Esophagus squamous epithelium (tissue), 5 donors: ENCODE measurements at regions not wholly inside any gene's neighbourhood (a gene's known extent, or its start where the extent isn't known, plus 50 kb on each side); places are given as distances from the start of the nearest gene placed in this dataset.

Source experiments
- DNase-seq: peaks from one replicate; lab custom pipeline; 2025; lab: John Stamatoyannopoulos, UW
- H3K27ac ChIP-seq, 4 donors: fragments of 200-600 bp; sonication (generic); one replicate each; pipeline ENCODE4 v1.5.1; 2016 to 2019; ENCODE audit warnings: mild to moderate bottlenecking in 1 of 4
- H3K27me3 ChIP-seq, 4 donors: fragments of 200-600 bp; sonication (generic); 1 replicate in 3 of 4; 2 replicates in 1 of 4; pipeline versions ENCODE4 v1.5.1 to v1.6.0; 2017 to 2021; ENCODE audit warnings: antibody characterized with exemption in 1 of 4
- H3K36me3 ChIP-seq, 3 donors: fragments of 200-600 bp; sonication (generic); one replicate each; pipeline ENCODE4 v1.5.1; 2016 to 2019
- H3K4me1 ChIP-seq, 3 donors: fragments of 200-600 bp; sonication (generic); one replicate each; pipeline ENCODE4 v1.5.1; 2017 to 2019
- H3K4me3 ChIP-seq, 4 donors: fragments of 200-600 bp; sonication (generic); 1 replicate in 3 of 4; 2 replicates in 1 of 4; pipeline ENCODE4 v1.5.1; 2016 to 2019; ENCODE audit warnings: mild to moderate bottlenecking in 2 of 4, moderate library complexity in 1 of 4
- H3K9me3 ChIP-seq, 3 donors: fragments of 200-600 bp; sonication (generic); one replicate each; pipeline ENCODE4 v1.5.1; 2016 to 2019
- POLR2A ChIP-seq, 4 donors: fragments of 450-650 bp; IDR thresholded peaks; one replicate each; pipeline ENCODE4 v1.6.1; 2017; ENCODE audit warnings: antibody characterized with exemption in 4 of 4, mild to moderate bottlenecking in 4 of 4, moderate library complexity in 3 of 4
- WGBS, 2 donors: methylation state at CpG; one replicate each; pipeline ENCODE4 v1.1.5; 2018; 5-methylcytosine and 5-hydroxymethylcytosine counted together
- intact Hi-C: fragments of 100-400 bp; cut with DNase I; formaldehyde crosslinking; loops from one replicate; pipeline ENCODE4 v1.15.0; 2022
- TF ChIP-seq, protein P1 (sequence below), 6 experiments: fragments of 450-650 bp in 4 of 6; fragments of 200-600 bp in 2 of 6; sonication (generic) in 2 of 6; IDR thresholded peaks; one replicate each; pipeline ENCODE4 v1.5.1; 2016 to 2019; ENCODE audit warnings: antibody characterized with exemption in 6 of 6, mild to moderate bottlenecking in 4 of 6, moderate library complexity in 4 of 6
- donor health status: DM: yes; HTN: yes; CAD: no.

- WGBS, 2 donors = 68 to 84% methylated on average over 3 of the region's 3 CpGs
Observed at GRCh38 chr16:72609933-72610332, 438.0 kb upstream of the PMFBP1 start.

DNA sequence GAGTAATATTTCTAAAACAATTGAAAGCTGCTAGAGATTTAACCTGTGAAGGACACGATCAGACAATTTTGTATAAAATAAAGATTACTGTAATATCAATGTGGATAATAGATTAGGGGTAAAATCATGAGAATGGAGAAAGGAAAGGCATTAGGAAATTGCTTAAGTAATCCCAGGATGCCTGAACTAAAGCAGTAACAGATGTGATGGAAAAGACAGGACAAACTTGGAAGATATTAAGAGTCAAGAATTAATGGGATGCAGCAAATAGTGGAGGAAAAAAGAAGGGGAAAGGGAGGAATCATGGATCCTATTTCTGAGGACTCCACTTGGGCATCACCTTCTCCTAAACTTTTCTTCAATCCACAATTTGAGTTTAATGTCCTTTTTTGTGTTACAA is 437.1 kb upstream of the PMFBP1 start:
- WGBS, 2 donors = 72 to 81% methylated on average over 1 of the region's 1 CpG

More at GRCh38 chr16:72609933-72610332, 438.0 kb upstream of the PMFBP1 start:
- no peaks in the 10 kb centered on the region for H3K9me3 ChIP-seq
- no peak for TF ChIP-seq POLR2A (IDR thresholded peaks at IDR 0.05)
- TF ChIP-seq, protein P1, sequence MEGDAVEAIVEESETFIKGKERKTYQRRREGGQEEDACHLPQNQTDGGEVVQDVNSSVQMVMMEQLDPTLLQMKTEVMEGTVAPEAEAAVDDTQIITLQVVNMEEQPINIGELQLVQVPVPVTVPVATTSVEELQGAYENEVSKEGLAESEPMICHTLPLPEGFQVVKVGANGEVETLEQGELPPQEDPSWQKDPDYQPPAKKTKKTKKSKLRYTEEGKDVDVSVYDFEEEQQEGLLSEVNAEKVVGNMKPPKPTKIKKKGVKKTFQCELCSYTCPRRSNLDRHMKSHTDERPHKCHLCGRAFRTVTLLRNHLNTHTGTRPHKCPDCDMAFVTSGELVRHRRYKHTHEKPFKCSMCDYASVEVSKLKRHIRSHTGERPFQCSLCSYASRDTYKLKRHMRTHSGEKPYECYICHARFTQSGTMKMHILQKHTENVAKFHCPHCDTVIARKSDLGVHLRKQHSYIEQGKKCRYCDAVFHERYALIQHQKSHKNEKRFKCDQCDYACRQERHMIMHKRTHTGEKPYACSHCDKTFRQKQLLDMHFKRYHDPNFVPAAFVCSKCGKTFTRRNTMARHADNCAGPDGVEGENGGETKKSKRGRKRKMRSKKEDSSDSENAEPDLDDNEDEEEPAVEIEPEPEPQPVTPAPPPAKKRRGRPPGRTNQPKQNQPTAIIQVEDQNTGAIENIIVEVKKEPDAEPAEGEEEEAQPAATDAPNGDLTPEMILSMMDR (IDR thresholded peaks at IDR 0.05) = no peak
- no peaks in the 10 kb centered on the region for H3K36me3 ChIP-seq
- no peaks in the 10 kb centered on the region for H3K27me3 ChIP-seq
- no peaks in the 10 kb centered on the region for H3K4me1 ChIP-seq
- intact Hi-C loops = no loop called here
- DNase-seq = no peak
- no peak overlapping the region for H3K4me3 ChIP-seq
- H3K27ac ChIP-seq = no peak overlapping the region

GRCh38 chr16:72604375-72604774 is 432.4 kb upstream of the PMFBP1 start:
- intact Hi-C loops = no loop called here
- H3K4me1 ChIP-seq = no peaks in the 10 kb centered on the region
- no peak overlapping the region for H3K4me3 ChIP-seq
- no peaks in the 10 kb centered on the region for H3K27me3 ChIP-seq
- H3K27ac ChIP-seq = no peak overlapping the region
- no peaks in the 10 kb centered on the region for H3K36me3 ChIP-seq
- H3K9me3 ChIP-seq = no peaks in the 10 kb centered on the region
- DNase-seq = no peak
- WGBS, 2 donors = 65 to 73% methylated on average over 2 of the region's 3 CpGs
- TF ChIP-seq, protein P1 (IDR thresholded peaks at IDR 0.05) = no peak
- no peak for TF ChIP-seq POLR2A (IDR thresholded peaks at IDR 0.05)

More for the DNA sequence above, 437.1 kb upstream of the PMFBP1 start:
- Histone ChIP-seq H3K4me1 (no peaks in the 10 kb centered on the region), H3K36me3 (no peaks in the 10 kb centered on the region), H3K27ac (no peak overlapping the region), H3K27me3 (no peaks in the 10 kb centered on the region), H3K9me3 (no peaks in the 10 kb centered on the region), H3K4me3 (no peak overlapping the region)
- DNase-seq = no peak
- intact Hi-C loops = no loop called here
- TF ChIP-seq, protein P1 (IDR thresholded peaks at IDR 0.05) = no peak
- no peak for TF ChIP-seq POLR2A (IDR thresholded peaks at IDR 0.05)

- H3K9me3 ChIP-seq = no peaks in the 10 kb centered on the region
- H3K27me3 ChIP-seq = no peaks in the 10 kb centered on the region
- H3K36me3 ChIP-seq = no peaks in the 10 kb centered on the region
- intact Hi-C loops = no loop called here
- no peak overlapping the region for H3K27ac ChIP-seq
- no peak for TF ChIP-seq POLR2A (IDR thresholded peaks at IDR 0.05)
- TF ChIP-seq, protein P1 (IDR thresholded peaks at IDR 0.05) = no peak
- DNase-seq = no peak
- no peaks in the 10 kb centered on the region for H3K4me1 ChIP-seq
- H3K4me3 ChIP-seq = no peak overlapping the region
- WGBS, 2 donors = 81 to 93% methylated on average over 2 of the region's 2 CpGs
Observed at GRCh38 chr16:72602499-72602898, 430.5 kb upstream of the PMFBP1 start.

GRCh38 chr16:72598696-72599095 is 426.7 kb upstream of the PMFBP1 start:
- Histone ChIP-seq H3K4me3 (no peak overlapping the region), H3K27ac (no peak overlapping the region), H3K36me3 (no peaks in the 10 kb centered on the region), H3K9me3 (no peaks in the 10 kb centered on the region), H3K4me1 (no peaks in the 10 kb centered on the region), H3K27me3 (no peaks in the 10 kb centered on the region)
- TF ChIP-seq, protein P1 (IDR thresholded peaks at IDR 0.05) = no peak
- no peak for TF ChIP-seq POLR2A (IDR thresholded peaks at IDR 0.05)
- intact Hi-C loops = no loop called here
- no peak for DNase-seq
